SH-SY5Y (cell line): ENCODE measurements at regions not wholly inside any gene's neighbourhood (a gene's known extent, or its start where the extent isn't known, plus 50 kb on each side); places are given as distances from the start of the nearest gene placed in this dataset.

Source experiments
- GATA2 ChIP-seq: IDR thresholded peaks from 2 replicates; pipeline ENCODE4 v1.6.1; 2011; ENCODE audit warnings: mild to moderate bottlenecking, low read depth, low read length
- GATA3 ChIP-seq: IDR thresholded peaks from 2 replicates; pipeline ENCODE4 v1.6.1; 2011; ENCODE audit warnings: low read depth, mild to moderate bottlenecking, low read length, moderate library complexity

DNA sequence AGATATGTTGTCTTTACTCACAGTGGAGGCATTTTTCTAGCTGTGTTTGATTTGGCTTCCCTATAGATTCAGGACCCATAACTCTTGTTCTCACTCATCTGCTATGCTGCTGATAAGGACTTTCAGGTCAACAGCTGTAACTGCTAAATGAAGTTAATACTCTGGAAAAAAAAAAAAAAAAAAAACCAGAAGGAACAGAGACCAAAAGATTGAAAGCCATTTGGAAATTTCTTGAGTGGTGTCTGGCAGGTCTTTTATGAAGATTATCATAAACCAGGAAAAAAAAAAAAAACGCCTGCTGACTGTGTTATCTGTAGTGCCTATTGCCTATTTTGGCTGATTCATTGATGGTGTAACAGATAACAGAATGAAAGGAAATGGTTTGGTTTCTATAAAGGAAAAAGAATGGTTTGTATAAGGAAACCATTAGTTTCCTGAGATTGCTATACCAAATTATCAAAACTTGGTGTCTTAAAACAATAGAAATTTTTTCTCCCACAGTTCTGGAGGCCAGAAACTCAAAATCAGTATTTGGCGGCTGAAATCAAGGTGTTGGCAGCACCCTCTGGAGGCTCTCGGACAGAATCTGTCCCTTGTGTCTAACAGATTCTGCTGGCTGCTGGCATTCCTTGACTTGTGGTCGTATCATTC is 60.5 kb upstream of the BET1 start:
- TF ChIP-seq GATA2 (peak; percentile 63; the same call in 1 of the 2 replicates), GATA3 (peak; percentile 69; the same call in 1 of the 2 replicates)
